ENCODE measurements at regions not wholly inside any gene's neighbourhood (a gene's known extent, or its start where the extent isn't known, plus 50 kb on each side); places are given as distances from the start of the nearest gene placed in this dataset.

DNA sequence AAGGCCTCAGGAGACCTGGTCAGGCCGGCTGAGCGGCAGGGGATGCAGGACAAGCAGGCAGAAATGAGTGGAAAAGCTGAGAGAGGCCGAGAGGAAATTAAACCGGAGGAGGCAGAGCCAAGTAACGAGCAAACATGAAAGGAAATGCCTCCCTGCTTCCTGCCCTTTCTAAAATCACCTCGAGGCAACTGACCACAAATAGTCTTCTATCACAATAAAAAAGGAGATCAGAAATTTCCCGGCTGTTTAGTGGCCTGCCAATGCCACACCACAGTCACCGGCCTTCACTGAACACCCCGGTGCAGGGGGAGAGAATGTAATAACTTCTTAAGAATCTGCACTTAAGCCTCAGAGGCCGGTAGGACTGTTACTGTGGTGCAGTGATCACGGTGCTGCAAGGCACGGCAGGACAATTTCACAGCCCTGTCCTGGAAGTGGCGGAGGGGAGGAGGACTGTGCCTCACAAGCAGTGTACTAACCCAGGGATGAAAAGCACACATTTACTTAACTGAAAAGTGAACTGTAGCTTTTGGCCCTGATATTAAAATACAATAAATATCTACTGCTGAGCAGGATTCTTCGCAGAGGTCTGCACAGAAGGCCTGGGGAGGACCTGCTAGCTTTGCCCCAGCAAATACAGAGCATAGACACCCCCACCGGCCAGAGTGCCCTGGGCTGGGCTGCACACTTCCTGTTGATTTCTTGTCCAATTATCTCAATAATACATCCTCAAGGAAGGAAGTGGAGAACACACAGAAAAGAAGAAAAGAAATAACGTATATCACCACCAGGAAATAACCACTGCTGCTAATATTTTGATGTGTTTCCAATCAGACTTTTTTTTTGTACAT is 183.5 kb upstream of the NSMCE3 start:
- no peak overlapping the region for H4K8ac ChIP-seq (ENCODE audit: low read depth in 2 of 2, low read length in 2 of 2)
- H4K5ac ChIP-seq (ENCODE audit: low read depth, low read length) = no peak overlapping the region
- H3K79me1 ChIP-seq (ENCODE audit: low read depth in 1 of 2, low read length in 2 of 2) = no peaks in the 10 kb centered on the region
- no peak overlapping the region for H3K4me2 ChIP-seq (ENCODE audit: low read depth, low read length)
- H3K18ac ChIP-seq (ENCODE audit: low read depth, low read length) = no peak overlapping the region
- CTCF ChIA-PET = no interaction called here
- no peak overlapping the region for H2BK20ac ChIP-seq (ENCODE audit: low read depth, low read length)
- no peak overlapping the region for H2AK9ac ChIP-seq (replicated peaks; ENCODE audit: low read depth, low read length, poor library complexity)
- no peaks in the 10 kb centered on the region for H3K9me3 ChIP-seq (ENCODE audit: control insufficient read depth, insufficient read depth, low read length)
- POLR2A ChIA-PET (ENCODE audit: unreplicated experiment) = no interaction called here
- H4K20me1 ChIP-seq (ENCODE audit: insufficient read depth, low read length) = no peaks in the 10 kb centered on the region
- H4K91ac ChIP-seq (ENCODE audit: insufficient read depth, low read depth, low read length) = no peak overlapping the region
- H3K36me3 ChIP-seq (ENCODE audit: control insufficient read depth, insufficient read depth, low read length) = no peaks in the 10 kb centered on the region
- H3K14ac ChIP-seq (replicated peaks; ENCODE audit: low read depth, low read length) = no peak overlapping the region
- no peak for DNase-seq
- BruUV-seq (replicated peaks) = no TSS peak
- no peak overlapping the region for H2BK15ac ChIP-seq (ENCODE audit: low read depth, low read length)
- no peak overlapping the region for H3K56ac ChIP-seq (ENCODE audit: extremely low read depth, insufficient read depth, low read length)
- ATAC-seq (ENCODE audit: low read depth) = no peak
- no peak overlapping the region for H2BK120ac ChIP-seq (ENCODE audit: low read depth, low read length)
- no peak overlapping the region for H2BK5ac ChIP-seq (ENCODE audit: low read depth, low read length, poor library complexity, severe bottlenecking)
- H2AK5ac ChIP-seq (ENCODE audit: low read depth, low read length) = no peak overlapping the region
- WGBS, 2 experiments (ENCODE audit: extremely low coverage in 2 of 2, insufficient read length in 1 of 2) = 0% methylated on average over 2 of the region's 16 CpGs; no CpG with 5 or more reads in 1 of the 2 experiments
- peak overlapping the region; percentile 14 for H2AFZ ChIP-seq (replicated peaks; ENCODE audit: low read length, poor library complexity)
- dilution Hi-C loops (cut with HindIII; ENCODE audit: low sequenced_read_pairs, unreplicated experiment) = no loop called here
- H3K9ac ChIP-seq (ENCODE audit: low read depth, low read length) = no peak overlapping the region
- H3K27me3 ChIP-seq (ENCODE audit: control insufficient read depth, insufficient read depth, low read length) = no peaks in the 10 kb centered on the region
- H3K9me1 ChIP-seq (ENCODE audit: insufficient read depth, low read length) = no peaks in the 10 kb centered on the region
- in situ Hi-C loops (cut with MboI; ENCODE audit: low sequenced_read_pairs) = no loop called here
- no peak overlapping the region for H3K4me3 ChIP-seq (ENCODE audit: insufficient read depth, low read depth, low read length)
- intact Hi-C loops (cut with micrococcal nuclease) = no loop called here
- no peaks in the 10 kb centered on the region for H3K4me1 ChIP-seq (ENCODE audit: control insufficient read depth, insufficient read depth, low read length)
- H3K23ac ChIP-seq (ENCODE audit: low read depth, low read length) = no peak overlapping the region
- no peak overlapping the region for H3K27ac ChIP-seq (ENCODE audit: insufficient read depth, low read length)
- no peak for TF ChIP-seq MXI1 (IDR thresholded peaks at IDR 0.05; ENCODE audit: borderline replicate concordance, low read depth, low read length)
- no peak for TF ChIP-seq NFE2L2 (IDR thresholded peaks at IDR 0.05; ENCODE audit: low read depth, low read length)
- TF ChIP-seq MAFK (IDR thresholded peaks at IDR 0.05; ENCODE audit: low read depth, low read length) = no peak
- TF ChIP-seq RFX5 (IDR thresholded peaks at IDR 0.05; ENCODE audit: low read depth, low read length) = no peak
- TF ChIP-seq, protein P1, sequence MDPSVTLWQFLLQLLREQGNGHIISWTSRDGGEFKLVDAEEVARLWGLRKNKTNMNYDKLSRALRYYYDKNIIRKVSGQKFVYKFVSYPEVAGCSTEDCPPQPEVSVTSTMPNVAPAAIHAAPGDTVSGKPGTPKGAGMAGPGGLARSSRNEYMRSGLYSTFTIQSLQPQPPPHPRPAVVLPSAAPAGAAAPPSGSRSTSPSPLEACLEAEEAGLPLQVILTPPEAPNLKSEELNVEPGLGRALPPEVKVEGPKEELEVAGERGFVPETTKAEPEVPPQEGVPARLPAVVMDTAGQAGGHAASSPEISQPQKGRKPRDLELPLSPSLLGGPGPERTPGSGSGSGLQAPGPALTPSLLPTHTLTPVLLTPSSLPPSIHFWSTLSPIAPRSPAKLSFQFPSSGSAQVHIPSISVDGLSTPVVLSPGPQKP (IDR thresholded peaks at IDR 0.05; ENCODE audit: borderline replicate concordance, low read depth, low read length) = no peak
- TF ChIP-seq POLR2A (IDR thresholded peaks at IDR 0.05; ENCODE audit: low read depth, low read length) = no peak
- TF ChIP-seq BHLHE40 (IDR thresholded peaks at IDR 0.05; ENCODE audit: low read depth, low read length) = no peak
- TF ChIP-seq RAD21 (IDR thresholded peaks at IDR 0.05; ENCODE audit: low read length) = no peak
- TF ChIP-seq CHD1 (IDR thresholded peaks at IDR 0.05; ENCODE audit: low read depth, low read length) = no peak
- TF ChIP-seq, protein P2, sequence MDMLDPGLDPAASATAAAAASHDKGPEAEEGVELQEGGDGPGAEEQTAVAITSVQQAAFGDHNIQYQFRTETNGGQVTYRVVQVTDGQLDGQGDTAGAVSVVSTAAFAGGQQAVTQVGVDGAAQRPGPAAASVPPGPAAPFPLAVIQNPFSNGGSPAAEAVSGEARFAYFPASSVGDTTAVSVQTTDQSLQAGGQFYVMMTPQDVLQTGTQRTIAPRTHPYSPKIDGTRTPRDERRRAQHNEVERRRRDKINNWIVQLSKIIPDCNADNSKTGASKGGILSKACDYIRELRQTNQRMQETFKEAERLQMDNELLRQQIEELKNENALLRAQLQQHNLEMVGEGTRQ (IDR thresholded peaks at IDR 0.05; ENCODE audit: low read depth, low read length) = no peak
- no peak overlapping the region for H3K4ac ChIP-seq (ENCODE audit: low read depth, low read length)
